Large intestine (tissue), 3 donors: ENCODE measurements at regions not wholly inside any gene's neighbourhood (a gene's known extent, or its start where the extent isn't known, plus 50 kb on each side); places are given as distances from the start of the nearest gene placed in this dataset.

ENCODE experiments used
- DNase-seq, 2 donors: peaks; one replicate each; pipeline versions ENCODE4 v3.0.0 to v3.0.0-alpha.2; 2013
- H3K27ac ChIP-seq: one replicate; pipeline ENCODE4 v1.5.1; 2013; ENCODE audit warnings: low read length
- H3K27me3 ChIP-seq: 2 replicates; pipeline ENCODE4 v1.6.1; 2013; ENCODE audit warnings: low read length; ENCODE audit not compliant: control insufficient read depth, insufficient read depth
- H3K36me3 ChIP-seq: 2 replicates; pipeline ENCODE4 v1.6.1; 2013; ENCODE audit warnings: low read length; ENCODE audit not compliant: control insufficient read depth, insufficient read depth
- H3K4me1 ChIP-seq: one replicate; pipeline ENCODE4 v1.6.1; 2013; ENCODE audit warnings: low read length; ENCODE audit not compliant: control insufficient read depth, insufficient read depth
- H3K4me3 ChIP-seq: one replicate; pipeline ENCODE4 v1.5.1; 2013; ENCODE audit warnings: low read length
- H3K9me3 ChIP-seq: one replicate; pipeline ENCODE4 v1.6.1; 2013; ENCODE audit warnings: mild to moderate bottlenecking, low read depth, low read length, moderate library complexity; ENCODE audit not compliant: control insufficient read depth
- WGBS: methylation state at CpG from one replicate; pipeline ENCODE4 v1.1.5; 2013; ENCODE audit warnings: low lambda C conversion rate; ENCODE audit not compliant: insufficient coverage; 5-methylcytosine and 5-hydroxymethylcytosine counted together

- H3K27me3 ChIP-seq, result no peaks in the 10 kb centered on the region
- DNase-seq, result no peak
- H3K4me1 ChIP-seq, result peaks cover 3% of the 10 kb centered on the region
- H3K27ac ChIP-seq, result no peak overlapping the region
- WGBS, result no CpG with 5 or more reads among the region's 3 CpGs
- H3K36me3 ChIP-seq, result no peaks in the 10 kb centered on the region
- H3K4me3 ChIP-seq, result no peak overlapping the region
- no peaks in the 10 kb centered on the region for H3K9me3 ChIP-seq
Observed at GRCh38 chr17:5783851-5784250, 199.5 kb upstream of the NLRP1 start.

- WGBS, result 80% methylated on average over 1 of the region's 2 CpGs
- Histone ChIP-seq H3K27ac (no peak overlapping the region), H3K9me3 (no peaks in the 10 kb centered on the region)
Observed at GRCh38 chr17:5784791-5785190, 200.5 kb upstream of the NLRP1 start.

GRCh38 chr17:5785338-5785737 lies 201.0 kb upstream of the NLRP1 start:
- no peaks in the 10 kb centered on the region for H3K9me3 ChIP-seq
- no peaks in the 10 kb centered on the region for H3K27me3 ChIP-seq
- peaks cover 3% of the 10 kb centered on the region for H3K4me1 ChIP-seq
- H3K27ac ChIP-seq, result no peak overlapping the region
- H3K4me3 ChIP-seq, result no peak overlapping the region
- no CpG with 5 or more reads among the region's 4 CpGs for WGBS
- no peak for DNase-seq
- H3K36me3 ChIP-seq, result no peaks in the 10 kb centered on the region

More at GRCh38 chr17:5784791-5785190, 200.5 kb upstream of the NLRP1 start:
- peaks cover 3% of the 10 kb centered on the region for H3K4me1 ChIP-seq
- DNase-seq, result no peak
- H3K4me3 ChIP-seq, result no peak overlapping the region
- H3K36me3 ChIP-seq, result no peaks in the 10 kb centered on the region
- no peaks in the 10 kb centered on the region for H3K27me3 ChIP-seq

- Histone ChIP-seq H3K27ac (no peak overlapping the region), H3K4me1 (peaks cover 3% of the 10 kb centered on the region), H3K4me3 (no peak overlapping the region), H3K27me3 (no peaks in the 10 kb centered on the region), H3K9me3 (no peaks in the 10 kb centered on the region), H3K36me3 (no peaks in the 10 kb centered on the region)
- DNase-seq, result no peak
- WGBS, result no CpG with 5 or more reads among the region's 11 CpGs
Observed at GRCh38 chr17:5785867-5786509, 201.7 kb upstream of the NLRP1 start.

- no peaks in the 10 kb centered on the region for H3K36me3 ChIP-seq
- DNase-seq, result no peak
- H3K27me3 ChIP-seq, result no peaks in the 10 kb centered on the region
- no peaks in the 10 kb centered on the region for H3K9me3 ChIP-seq
- no peak overlapping the region for H3K4me3 ChIP-seq
- peaks cover 3% of the 10 kb centered on the region for H3K4me1 ChIP-seq
- H3K27ac ChIP-seq, result no peak overlapping the region
- WGBS, result 100% methylated on average over 1 of the region's 6 CpGs
Observed at GRCh38 chr17:5786510-5786875, 202.2 kb upstream of the NLRP1 start.

GRCh38 chr17:5788266-5788900 lies 204.1 kb upstream of the NLRP1 start:
- WGBS, result no CpG with 5 or more reads among the region's 6 CpGs
- Histone ChIP-seq H3K27ac (no peak overlapping the region), H3K4me1 (no peaks in the 10 kb centered on the region), H3K36me3 (no peaks in the 10 kb centered on the region), H3K27me3 (no peaks in the 10 kb centered on the region), H3K9me3 (no peaks in the 10 kb centered on the region), H3K4me3 (no peak overlapping the region)
- no peak for DNase-seq

GRCh38 chr17:5789528-5789927 lies 205.2 kb upstream of the NLRP1 start:
- H3K9me3 ChIP-seq, result no peaks in the 10 kb centered on the region
- H3K27ac ChIP-seq, result no peak overlapping the region
- H3K4me1 ChIP-seq, result no peaks in the 10 kb centered on the region
- no peaks in the 10 kb centered on the region for H3K27me3 ChIP-seq
- no peak for DNase-seq
- H3K36me3 ChIP-seq, result no peaks in the 10 kb centered on the region
- no CpG with 5 or more reads among the region's 15 CpGs for WGBS
- no peak overlapping the region for H3K4me3 ChIP-seq

GRCh38 chr17:5793157-5793556 lies 208.8 kb upstream of the NLRP1 start:
- H3K4me3 ChIP-seq, result no peak overlapping the region
- WGBS, result 100% methylated on average over 1 of the region's 4 CpGs

GRCh38 chr17:5793899-5794298 lies 209.6 kb upstream of the NLRP1 start:
- Histone ChIP-seq H3K9me3 (no peaks in the 10 kb centered on the region), H3K27ac (no peak overlapping the region), H3K4me3 (no peak overlapping the region), H3K4me1 (no peaks in the 10 kb centered on the region), H3K27me3 (peaks cover 8% of the 10 kb centered on the region), H3K36me3 (no peaks in the 10 kb centered on the region)
- DNase-seq, result no peak
- no CpG with 5 or more reads among the region's 2 CpGs for WGBS

More at GRCh38 chr17:5793157-5793556, 208.8 kb upstream of the NLRP1 start:
- H3K27ac ChIP-seq, result no peak overlapping the region
- H3K9me3 ChIP-seq, result no peaks in the 10 kb centered on the region
- H3K27me3 ChIP-seq, result peaks cover 4% of the 10 kb centered on the region
- no peaks in the 10 kb centered on the region for H3K4me1 ChIP-seq
- no peaks in the 10 kb centered on the region for H3K36me3 ChIP-seq
- DNase-seq, result no peak

- Histone ChIP-seq H3K4me3 (no peak overlapping the region), H3K36me3 (no peaks in the 10 kb centered on the region), H3K27ac (no peak overlapping the region), H3K4me1 (no peaks in the 10 kb centered on the region), H3K27me3 (peaks cover 8% of the 10 kb centered on the region), H3K9me3 (no peaks in the 10 kb centered on the region)
- WGBS, result 63% methylated on average over 2 of the region's 7 CpGs
- no peak for DNase-seq
Observed at GRCh38 chr17:5794385-5794784, 210.1 kb upstream of the NLRP1 start.
